ENCODE measurements at regions not wholly inside any gene's neighbourhood (a gene's known extent, or its start where the extent isn't known, plus 50 kb on each side); places are given as distances from the start of the nearest gene placed in this dataset.

DNA sequence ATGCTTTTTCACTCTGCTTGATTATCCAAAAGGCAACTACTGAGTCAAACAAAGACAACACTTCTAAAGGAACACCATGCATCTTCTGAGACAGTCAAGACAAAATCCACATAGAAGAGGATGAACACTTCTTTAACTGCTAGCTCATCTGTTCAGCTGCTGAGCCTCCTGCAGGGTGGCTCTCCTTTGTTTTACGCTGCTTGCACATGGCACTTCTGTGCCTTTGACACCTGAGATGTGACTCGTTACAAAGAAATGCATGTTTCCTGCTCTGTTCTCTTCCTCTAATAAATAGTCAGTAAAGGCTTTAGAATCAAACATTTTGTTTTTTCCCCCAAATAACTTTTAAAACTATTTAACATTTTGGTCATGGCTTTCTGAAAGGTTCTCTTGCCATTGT lies 1129.4 kb downstream of the TDRD15 start:
- Histone ChIP-seq H3K9ac (ENCODE audit: low read length) (no peak overlapping the region), H3K9me3 (ENCODE audit: insufficient read depth, low read length) (no peaks in the 10 kb centered on the region), H4K20me1 (ENCODE audit: low read depth, low read length) (no peaks in the 10 kb centered on the region), H3K4me2 (ENCODE audit: low read depth, low read length, poor library complexity, severe bottlenecking) (no peak overlapping the region), H3K27me3 (ENCODE audit: low read length) (no peaks in the 10 kb centered on the region), H3K79me2 (ENCODE audit: insufficient read depth, low read length) (no peaks in the 10 kb centered on the region), H3F3A (ENCODE audit: insufficient read depth) (no peaks in the 10 kb centered on the region), H2AFZ (ENCODE audit: low read depth, low read length, severe bottlenecking) (no peak overlapping the region), H3K4me3 (ENCODE audit: insufficient read depth, low read length, poor library complexity, severe bottlenecking) (no peak overlapping the region), H3K9me2 (replicated peaks; ENCODE audit: insufficient read depth, low read length) (no peaks in the 10 kb centered on the region), H3K36me3 (ENCODE audit: low read length) (no peaks in the 10 kb centered on the region), H3K27ac (ENCODE audit: low read depth, low read length) (no peak overlapping the region)
- TF ChIP-seq, protein P1, sequence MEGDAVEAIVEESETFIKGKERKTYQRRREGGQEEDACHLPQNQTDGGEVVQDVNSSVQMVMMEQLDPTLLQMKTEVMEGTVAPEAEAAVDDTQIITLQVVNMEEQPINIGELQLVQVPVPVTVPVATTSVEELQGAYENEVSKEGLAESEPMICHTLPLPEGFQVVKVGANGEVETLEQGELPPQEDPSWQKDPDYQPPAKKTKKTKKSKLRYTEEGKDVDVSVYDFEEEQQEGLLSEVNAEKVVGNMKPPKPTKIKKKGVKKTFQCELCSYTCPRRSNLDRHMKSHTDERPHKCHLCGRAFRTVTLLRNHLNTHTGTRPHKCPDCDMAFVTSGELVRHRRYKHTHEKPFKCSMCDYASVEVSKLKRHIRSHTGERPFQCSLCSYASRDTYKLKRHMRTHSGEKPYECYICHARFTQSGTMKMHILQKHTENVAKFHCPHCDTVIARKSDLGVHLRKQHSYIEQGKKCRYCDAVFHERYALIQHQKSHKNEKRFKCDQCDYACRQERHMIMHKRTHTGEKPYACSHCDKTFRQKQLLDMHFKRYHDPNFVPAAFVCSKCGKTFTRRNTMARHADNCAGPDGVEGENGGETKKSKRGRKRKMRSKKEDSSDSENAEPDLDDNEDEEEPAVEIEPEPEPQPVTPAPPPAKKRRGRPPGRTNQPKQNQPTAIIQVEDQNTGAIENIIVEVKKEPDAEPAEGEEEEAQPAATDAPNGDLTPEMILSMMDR (IDR thresholded peaks at IDR 0.05; ENCODE audit: insufficient read depth, low read length, poor library complexity, severe bottlenecking): no peak
- TF ChIP-seq EZH2phosphoT487 (conservative IDR thresholded peaks at IDR 0.05; ENCODE audit: low read length): no peak

DNA sequence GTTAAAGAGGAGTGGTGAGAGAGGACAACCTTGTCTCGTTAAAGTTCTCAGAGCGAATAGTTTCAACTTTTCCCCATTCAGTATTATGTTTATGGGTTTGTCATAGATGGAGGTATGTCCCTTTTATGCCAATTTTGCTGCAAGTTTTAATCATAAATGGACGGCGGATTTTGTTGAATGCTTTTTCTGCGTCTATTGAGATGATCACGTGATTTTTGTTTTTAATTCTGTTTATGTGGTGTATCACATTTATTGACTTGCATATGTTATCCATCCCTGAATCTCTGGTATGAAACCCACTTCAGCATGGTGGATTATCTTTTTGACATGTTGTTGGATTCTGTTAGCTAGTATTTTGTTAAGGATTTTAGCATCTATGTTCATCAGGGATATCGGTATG lies 1123.8 kb upstream of the KLHL29 start:
- no peaks in the 10 kb centered on the region for H3K36me3 ChIP-seq (ENCODE audit: low read length)
- TF ChIP-seq EZH2phosphoT487 (conservative IDR thresholded peaks at IDR 0.05; ENCODE audit: low read length): no peak
- TF ChIP-seq, protein P1 (IDR thresholded peaks at IDR 0.05; ENCODE audit: insufficient read depth, low read length, poor library complexity, severe bottlenecking): no peak
- H3K27ac ChIP-seq (ENCODE audit: low read depth, low read length): no peak overlapping the region
- H3F3A ChIP-seq (ENCODE audit: insufficient read depth): no peaks in the 10 kb centered on the region
- no peaks in the 10 kb centered on the region for H3K27me3 ChIP-seq (ENCODE audit: low read length)
- no peaks in the 10 kb centered on the region for H4K20me1 ChIP-seq (ENCODE audit: low read depth, low read length)
- no peaks in the 10 kb centered on the region for H3K9me3 ChIP-seq (ENCODE audit: insufficient read depth, low read length)
- H3K4me3 ChIP-seq (ENCODE audit: insufficient read depth, low read length, poor library complexity, severe bottlenecking): no peak overlapping the region
- H3K79me2 ChIP-seq (ENCODE audit: insufficient read depth, low read length): no peaks in the 10 kb centered on the region
- H3K9ac ChIP-seq (ENCODE audit: low read length): no peak overlapping the region
- no peak overlapping the region for H3K4me2 ChIP-seq (ENCODE audit: low read depth, low read length, poor library complexity, severe bottlenecking)
- H3K9me2 ChIP-seq (replicated peaks; ENCODE audit: insufficient read depth, low read length): no peaks in the 10 kb centered on the region
- no peak overlapping the region for H2AFZ ChIP-seq (ENCODE audit: low read depth, low read length, severe bottlenecking)

DNA sequence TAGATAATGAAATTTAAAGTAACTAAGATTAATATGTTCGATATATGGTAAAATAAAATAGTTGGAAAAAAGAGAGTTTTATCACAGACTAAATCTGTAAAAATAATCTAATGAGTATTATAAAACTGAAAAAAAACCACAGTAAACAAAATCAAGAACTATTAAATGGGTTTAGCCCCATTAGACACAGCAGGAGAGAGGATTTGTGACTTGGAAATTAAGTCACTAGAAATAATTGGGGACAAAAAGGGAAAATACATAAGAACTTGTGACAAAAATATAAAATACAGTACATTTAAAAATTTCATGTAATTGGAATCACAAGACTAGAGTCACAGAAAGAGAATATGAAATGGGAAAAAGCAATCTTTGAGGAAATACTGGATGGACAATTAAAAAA lies 1114.6 kb upstream of the KLHL29 start:
- Histone ChIP-seq H3K27me3 (ENCODE audit: low read length) (no peaks in the 10 kb centered on the region), H3K4me3 (ENCODE audit: insufficient read depth, low read length, poor library complexity, severe bottlenecking) (no peak overlapping the region), H3K9me2 (replicated peaks; ENCODE audit: insufficient read depth, low read length) (no peaks in the 10 kb centered on the region), H3K9ac (ENCODE audit: low read length) (no peak overlapping the region), H2AFZ (ENCODE audit: low read depth, low read length, severe bottlenecking) (no peak overlapping the region), H3K79me2 (ENCODE audit: insufficient read depth, low read length) (no peaks in the 10 kb centered on the region), H3K27ac (ENCODE audit: low read depth, low read length) (no peak overlapping the region), H4K20me1 (ENCODE audit: low read depth, low read length) (no peaks in the 10 kb centered on the region), H3K36me3 (ENCODE audit: low read length) (no peaks in the 10 kb centered on the region), H3K9me3 (ENCODE audit: insufficient read depth, low read length) (no peaks in the 10 kb centered on the region), H3F3A (ENCODE audit: insufficient read depth) (no peaks in the 10 kb centered on the region), H3K4me2 (ENCODE audit: low read depth, low read length, poor library complexity, severe bottlenecking) (no peak overlapping the region)
- no peak for TF ChIP-seq EZH2phosphoT487 (conservative IDR thresholded peaks at IDR 0.05; ENCODE audit: low read length)
- TF ChIP-seq, protein P1 (IDR thresholded peaks at IDR 0.05; ENCODE audit: insufficient read depth, low read length, poor library complexity, severe bottlenecking): no peak
